HepG2 (cell line): ENCODE measurements at regions not wholly inside any gene's neighbourhood (a gene's known extent, or its start where the extent isn't known, plus 50 kb on each side); places are given as distances from the start of the nearest gene placed in this dataset.
A peak's percentile ranks its signal among the peaks of the same experiment; 100 is the strongest.

Source experiments
- ADNP ChIP-seq: sonication (generic); formaldehyde crosslinking; IDR thresholded peaks from 2 replicates; pipeline ENCODE4 v1.4.0; 2020; ENCODE audit warnings: missing genetic modification reagents
- ATF7-NPFF ChIP-seq: sonication (generic); formaldehyde crosslinking; IDR thresholded peaks from 2 replicates; pipeline ENCODE4 v1.8.1; 2023; ENCODE audit warnings: mild to moderate bottlenecking, low read depth, missing genetic modification reagents, moderate library complexity
- CEBPG ChIP-seq: IDR thresholded peaks from 2 replicates; pipeline ENCODE4 v1.6.1; 2016
- ESRRA ChIP-seq: sonication (generic); formaldehyde crosslinking; IDR thresholded peaks from 2 replicates; pipeline ENCODE4 v1.5.1; 2020; ENCODE audit warnings: mild to moderate bottlenecking, low read depth, missing genetic modification reagents
- HIVEP1 ChIP-seq: sonication (generic); formaldehyde crosslinking; IDR thresholded peaks from 2 replicates; pipeline ENCODE4 v1.4.0; 2020; ENCODE audit warnings: mild to moderate bottlenecking, missing genetic modification reagents
- HNRNPH1 ChIP-seq: fragments of 200-400 bp; formaldehyde crosslinking; optimal IDR thresholded peaks from 2 replicates; pipeline ENCODE3; 2017; ENCODE audit warnings: mild to moderate bottlenecking, low read depth, low read length
- KDM3A ChIP-seq: IDR thresholded peaks from 2 replicates; pipeline ENCODE4 v1.6.1; 2018; ENCODE audit warnings: low read depth, missing compliant biosample characterization
- LCORL ChIP-seq, 2 experiments: fragments of 450-650 bp in 1 of 2; sonication (generic) in 1 of 2; formaldehyde crosslinking in 1 of 2; IDR thresholded peaks; 2 replicates each; pipeline versions ENCODE4 v1.5.0 to v1.6.1; 2017 to 2020; ENCODE audit warnings: antibody characterized with exemption in 1 of 2, missing genetic modification reagents in 1 of 2
- NFIB ChIP-seq: sonication (generic); formaldehyde crosslinking; IDR thresholded peaks from 2 replicates; pipeline ENCODE4 v1.9.0; 2021; ENCODE audit warnings: missing genetic modification reagents, mild to moderate bottlenecking, borderline replicate concordance
- NFYB ChIP-seq: sonication (generic); formaldehyde crosslinking; IDR thresholded peaks from 2 replicates; pipeline ENCODE4 v1.4.0; 2020; ENCODE audit warnings: missing genetic modification reagents
- RFXAP ChIP-seq: sonication (generic); formaldehyde crosslinking; IDR thresholded peaks from 2 replicates; pipeline ENCODE4 v1.4.0; 2020; ENCODE audit warnings: missing genetic modification reagents, borderline replicate concordance
- SALL1 ChIP-seq: sonication (generic); formaldehyde crosslinking; IDR thresholded peaks from 2 replicates; pipeline ENCODE4 v1.8.0; 2022; ENCODE audit warnings: mild to moderate bottlenecking, missing genetic modification reagents
- TARDBP ChIP-seq: sonication (generic); formaldehyde crosslinking; IDR thresholded peaks from 2 replicates; pipeline ENCODE4 v1.8.0; 2022; ENCODE audit warnings: mild to moderate bottlenecking, missing genetic modification reagents
- TGIF2 ChIP-seq: IDR thresholded peaks from 2 replicates; pipeline ENCODE4 v1.6.1; 2016; ENCODE audit warnings: control low read depth, missing compliant biosample characterization
- TMF1 ChIP-seq: sonication (generic); formaldehyde crosslinking; IDR thresholded peaks from 2 replicates; pipeline ENCODE4 v1.8.1; 2022; ENCODE audit warnings: low read depth, missing genetic modification reagents
- WIZ ChIP-seq: sonication (generic); formaldehyde crosslinking; IDR thresholded peaks from 2 replicates; pipeline ENCODE4 v1.5.1; 2020; ENCODE audit warnings: mild to moderate bottlenecking, missing genetic modification reagents
- ZNF552 ChIP-seq: sonication (generic); formaldehyde crosslinking; IDR thresholded peaks from 2 replicates; pipeline ENCODE4 v1.9.0; 2022; ENCODE audit warnings: missing genetic modification reagents, mild to moderate bottlenecking, borderline replicate concordance
- ZNF572 ChIP-seq: sonication (generic); formaldehyde crosslinking; IDR thresholded peaks from 2 replicates; pipeline ENCODE4 v1.5.1; 2020; ENCODE audit warnings: mild to moderate bottlenecking, missing genetic modification reagents
- ZNF768 ChIP-seq: sonication (generic); formaldehyde crosslinking; IDR thresholded peaks from 2 replicates; pipeline ENCODE4 v1.4.0; 2020; ENCODE audit warnings: missing genetic modification reagents
- ZNF800 ChIP-seq: sonication (generic); formaldehyde crosslinking; IDR thresholded peaks from 2 replicates; pipeline ENCODE4 v1.4.0; 2020; ENCODE audit warnings: missing genetic modification reagents
- TF ChIP-seq, protein P1 (sequence below), 2 experiments: fragments of 450-650 bp in 1 of 2; sonication (generic) in 1 of 2; formaldehyde crosslinking; IDR thresholded peaks; 2 replicates each; pipeline versions ENCODE4 v1.5.0 to v1.8.0; 2020 to 2022; ENCODE audit warnings: mild to moderate bottlenecking in 1 of 2, missing genetic modification reagents in 1 of 2
- TF ChIP-seq, protein P2 (sequence below): sonication (generic); formaldehyde crosslinking; conservative IDR thresholded peaks from 2 replicates; pipeline ENCODE4 v1.8.0; 2022; ENCODE audit warnings: missing genetic modification reagents
- TF ChIP-seq, protein P3 (sequence below): sonication (generic); formaldehyde crosslinking; IDR thresholded peaks from 2 replicates; pipeline ENCODE4 v1.5.0; 2020; ENCODE audit warnings: missing genetic modification reagents

GRCh38 chr2:242088471-242089212 lies 219.1 kb downstream of the RTP5 start (continued):
- TF ChIP-seq, protein P1, sequence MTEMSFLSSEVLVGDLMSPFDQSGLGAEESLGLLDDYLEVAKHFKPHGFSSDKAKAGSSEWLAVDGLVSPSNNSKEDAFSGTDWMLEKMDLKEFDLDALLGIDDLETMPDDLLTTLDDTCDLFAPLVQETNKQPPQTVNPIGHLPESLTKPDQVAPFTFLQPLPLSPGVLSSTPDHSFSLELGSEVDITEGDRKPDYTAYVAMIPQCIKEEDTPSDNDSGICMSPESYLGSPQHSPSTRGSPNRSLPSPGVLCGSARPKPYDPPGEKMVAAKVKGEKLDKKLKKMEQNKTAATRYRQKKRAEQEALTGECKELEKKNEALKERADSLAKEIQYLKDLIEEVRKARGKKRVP (CRISPR knock-in tag; IDR thresholded peaks at IDR 0.05): peak in 1 of 2 experiments; percentile 62; a peak in 2 of 4 replicates
- 0 out of 2 replicates have a peak, but pooled peaks have one; percentile 25 for TF ChIP-seq ZNF768 (CRISPR knock-in tag)
- TF ChIP-seq ADNP: no peak
- TF ChIP-seq TARDBP (CRISPR knock-in tag): no peak
- TF ChIP-seq, protein P2, sequence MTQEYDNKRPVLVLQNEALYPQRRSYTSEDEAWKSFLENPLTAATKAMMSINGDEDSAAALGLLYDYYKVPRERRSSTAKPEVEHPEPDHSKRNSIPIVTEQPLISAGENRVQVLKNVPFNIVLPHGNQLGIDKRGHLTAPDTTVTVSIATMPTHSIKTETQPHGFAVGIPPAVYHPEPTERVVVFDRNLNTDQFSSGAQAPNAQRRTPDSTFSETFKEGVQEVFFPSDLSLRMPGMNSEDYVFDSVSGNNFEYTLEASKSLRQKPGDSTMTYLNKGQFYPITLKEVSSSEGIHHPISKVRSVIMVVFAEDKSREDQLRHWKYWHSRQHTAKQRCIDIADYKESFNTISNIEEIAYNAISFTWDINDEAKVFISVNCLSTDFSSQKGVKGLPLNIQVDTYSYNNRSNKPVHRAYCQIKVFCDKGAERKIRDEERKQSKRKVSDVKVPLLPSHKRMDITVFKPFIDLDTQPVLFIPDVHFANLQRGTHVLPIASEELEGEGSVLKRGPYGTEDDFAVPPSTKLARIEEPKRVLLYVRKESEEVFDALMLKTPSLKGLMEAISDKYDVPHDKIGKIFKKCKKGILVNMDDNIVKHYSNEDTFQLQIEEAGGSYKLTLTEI (CRISPR knock-in tag): no peak
- no peak for TF ChIP-seq LCORL (IDR thresholded peaks at IDR 0.05)
- 0 out of 2 replicates have a peak, but pooled peaks have one; percentile 41 for TF ChIP-seq LCORL (CRISPR knock-in tag; IDR thresholded peaks at IDR 0.05)
- TF ChIP-seq, protein P3, sequence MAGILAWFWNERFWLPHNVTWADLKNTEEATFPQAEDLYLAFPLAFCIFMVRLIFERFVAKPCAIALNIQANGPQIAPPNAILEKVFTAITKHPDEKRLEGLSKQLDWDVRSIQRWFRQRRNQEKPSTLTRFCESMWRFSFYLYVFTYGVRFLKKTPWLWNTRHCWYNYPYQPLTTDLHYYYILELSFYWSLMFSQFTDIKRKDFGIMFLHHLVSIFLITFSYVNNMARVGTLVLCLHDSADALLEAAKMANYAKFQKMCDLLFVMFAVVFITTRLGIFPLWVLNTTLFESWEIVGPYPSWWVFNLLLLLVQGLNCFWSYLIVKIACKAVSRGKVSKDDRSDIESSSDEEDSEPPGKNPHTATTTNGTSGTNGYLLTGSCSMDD (CRISPR knock-in tag): no peak
- TF ChIP-seq ZNF800 (CRISPR knock-in tag): peak; percentile 71; the same call in 1 of the 2 replicates
- peak; percentile 37; the same call in 1 of the 2 replicates for TF ChIP-seq HIVEP1 (CRISPR knock-in tag)
- TF ChIP-seq SALL1 (CRISPR knock-in tag): peak; percentile 75; the same call in 1 of the 2 replicates
- no peak for TF ChIP-seq ZNF552 (CRISPR knock-in tag)
- peak; percentile 83; the same call in 1 of the 2 replicates for TF ChIP-seq ESRRA (CRISPR knock-in tag)
- 0 out of 2 replicates have a peak, but pooled peaks have one; percentile 47 for TF ChIP-seq ZNF572 (CRISPR knock-in tag)
- no peak for TF ChIP-seq KDM3A (CRISPR knock-in tag)
- TF ChIP-seq RFXAP: peak; percentile 50; the same call in 1 of the 2 replicates
- 0 out of 2 replicates have a peak, but pooled peaks have one; percentile 39 for TF ChIP-seq WIZ (CRISPR knock-in tag)
- TF ChIP-seq HNRNPH1: no peak
- TF ChIP-seq NFIB (CRISPR knock-in tag): no peak
- peak; percentile 90 for TF ChIP-seq NFYB (CRISPR knock-in tag)
- peak; percentile 76 for TF ChIP-seq ATF7-NPFF (CRISPR knock-in tag)
- peak; percentile 94 for TF ChIP-seq TGIF2
- TF ChIP-seq TMF1 (CRISPR knock-in tag): peak; percentile 55; the same call in 1 of the 2 replicates
- peak; percentile 35; the same call in 1 of the 2 replicates for TF ChIP-seq CEBPG (CRISPR knock-in tag)
